ENCODE measurements at regions not wholly inside any gene's neighbourhood (a gene's known extent, or its start where the extent isn't known, plus 50 kb on each side); places are given as distances from the start of the nearest gene placed in this dataset.

DNA sequence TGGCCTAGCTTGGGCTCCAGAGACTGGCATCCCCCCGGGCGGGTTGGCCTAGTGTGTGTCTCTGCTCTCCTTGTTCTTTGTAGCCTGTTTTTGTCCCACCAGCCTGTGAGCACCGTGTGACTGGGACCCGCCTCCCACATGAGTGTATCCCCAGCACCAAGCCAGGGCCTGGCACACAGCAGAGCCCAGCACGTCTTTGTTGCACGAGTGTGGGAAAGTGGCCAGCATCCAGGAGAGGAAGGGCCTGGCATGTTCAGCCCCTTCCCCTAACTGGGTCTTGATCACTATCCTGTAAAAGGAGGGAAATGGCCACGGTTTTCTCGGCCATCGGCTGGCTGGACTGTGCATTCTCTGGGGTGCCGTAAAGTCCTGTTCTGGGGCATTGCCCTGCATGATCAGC, 290.1 kb downstream of the BMP7 start:
- H3K27ac ChIP-seq = no peak overlapping the region
- H3K36me3 ChIP-seq = no peaks in the 10 kb centered on the region
- no peaks in the 10 kb centered on the region for H3K4me1 ChIP-seq
- no peak for TF ChIP-seq CTCF (IDR thresholded peaks at IDR 0.05)
- no peak overlapping the region for H3K4me3 ChIP-seq
- H3K9me3 ChIP-seq = no peaks in the 10 kb centered on the region
- DNase-seq (ENCODE audit: low spot score) = no peak
- H3K27me3 ChIP-seq = no peaks in the 10 kb centered on the region

DNA sequence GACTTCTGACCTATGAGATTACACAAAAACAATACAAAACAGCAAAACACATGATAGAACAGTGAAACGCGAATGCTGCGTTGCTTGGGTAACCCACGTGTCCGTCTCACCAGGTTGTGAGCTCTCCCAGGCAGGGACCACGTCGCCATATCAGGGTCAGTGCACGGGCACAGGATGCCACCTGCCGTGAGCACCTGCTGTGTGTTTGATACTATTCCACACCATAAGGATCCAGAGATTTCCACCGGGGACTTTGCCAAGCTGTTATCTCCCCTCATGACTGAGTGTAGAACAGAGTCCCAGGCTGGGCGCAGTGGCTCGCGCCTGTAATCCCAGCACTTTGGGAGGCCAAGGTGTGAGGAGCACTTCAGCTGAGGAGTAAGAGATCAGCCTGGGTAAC, 288.0 kb downstream of the BMP7 start:
- Histone ChIP-seq H3K27me3 (no peaks in the 10 kb centered on the region), H3K4me3 (no peak overlapping the region), H3K27ac (no peak overlapping the region), H3K36me3 (no peaks in the 10 kb centered on the region), H3K4me1 (no peaks in the 10 kb centered on the region), H3K9me3 (peaks cover 0 to 2% of the 10 kb centered on the region in 2 donors)
- DNase-seq (ENCODE audit: low spot score) = no peak
- TF ChIP-seq CTCF (IDR thresholded peaks at IDR 0.05) = no peak

DNA sequence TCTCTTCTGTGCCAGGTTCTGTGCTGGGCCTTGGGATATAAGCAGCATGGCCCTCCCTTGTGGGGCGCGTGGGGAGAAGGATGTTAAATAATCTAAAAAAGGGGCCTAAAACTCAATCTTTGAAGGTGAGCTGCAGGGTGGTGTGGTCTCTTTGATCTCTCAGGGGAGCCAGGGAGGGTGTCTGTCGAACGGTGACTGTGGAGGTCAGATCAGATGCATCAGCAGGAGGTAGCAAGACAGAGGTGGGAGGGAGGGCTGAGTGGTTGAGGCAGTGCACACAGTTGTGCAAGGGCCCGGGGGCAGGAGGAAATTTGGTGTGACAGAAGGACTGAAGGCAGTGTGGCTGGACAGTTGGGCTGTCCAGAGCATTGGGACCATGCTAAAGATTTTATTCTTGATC, 287.3 kb downstream of the BMP7 start:
- TF ChIP-seq CTCF (IDR thresholded peaks at IDR 0.05) = no peak
- no peaks in the 10 kb centered on the region for H3K27me3 ChIP-seq

DNA sequence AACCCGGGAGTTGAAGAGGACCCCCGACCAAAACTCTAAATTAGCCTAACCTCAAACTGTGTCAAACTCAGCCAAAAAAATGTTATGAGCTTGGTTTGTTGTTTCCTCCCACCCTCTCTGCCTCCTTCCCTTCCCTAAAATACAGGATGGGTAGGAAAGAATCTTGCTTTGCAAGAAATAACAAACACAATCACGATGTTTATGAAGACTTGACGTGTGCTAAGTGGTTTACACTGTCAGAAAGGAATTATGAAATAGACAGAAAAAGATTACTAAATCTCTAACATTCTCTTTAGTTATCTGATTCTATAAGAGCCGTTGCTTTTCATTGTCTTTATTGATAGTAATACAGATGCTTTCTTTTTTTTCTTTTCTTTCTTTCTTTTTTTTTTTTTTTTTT, 285.1 kb downstream of the BMP7 start:
- TF ChIP-seq CTCF (IDR thresholded peaks at IDR 0.05) = no peak
- H3K36me3 ChIP-seq = no peaks in the 10 kb centered on the region
- DNase-seq (ENCODE audit: low spot score) = no peak
- peaks cover 0 to 31% of the 10 kb centered on the region in 2 donors for H3K9me3 ChIP-seq
- H3K4me3 ChIP-seq = no peak overlapping the region
- no peaks in the 10 kb centered on the region for H3K4me1 ChIP-seq
- no peak overlapping the region for H3K27ac ChIP-seq
- H3K27me3 ChIP-seq = no peaks in the 10 kb centered on the region

More for the DNA sequence above, 287.3 kb downstream of the BMP7 start:
- Histone ChIP-seq H3K9me3 (peaks cover 0 to 9% of the 10 kb centered on the region in 2 donors), H3K4me3 (no peak overlapping the region), H3K4me1 (no peaks in the 10 kb centered on the region), H3K27ac (no peak overlapping the region), H3K36me3 (no peaks in the 10 kb centered on the region)
- DNase-seq (ENCODE audit: low spot score) = no peak

DNA sequence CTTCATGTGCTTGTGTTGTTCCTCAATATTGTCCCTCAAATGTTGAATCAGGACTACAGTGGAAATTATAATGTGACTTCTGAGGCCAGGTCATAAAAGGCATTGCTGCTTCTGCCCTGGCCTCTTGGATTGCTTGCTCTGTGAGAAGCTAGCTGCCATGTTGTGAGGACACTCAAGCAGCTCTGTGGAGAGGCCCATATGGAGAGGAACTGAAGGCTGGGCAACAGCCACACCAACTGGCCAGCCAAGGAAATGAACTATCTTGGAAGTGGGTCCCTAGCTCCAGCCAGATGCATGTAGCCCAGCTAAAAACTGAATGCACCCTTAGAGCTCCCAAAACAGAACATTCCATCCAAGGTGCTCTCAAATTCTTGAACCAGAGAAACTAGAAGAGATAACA, 282.6 kb downstream of the BMP7 start:
- DNase-seq (ENCODE audit: low spot score) = no peak
- Histone ChIP-seq H3K27me3 (no peaks in the 10 kb centered on the region), H3K27ac (no peak overlapping the region), H3K4me3 (no peak overlapping the region), H3K9me3 (peaks cover 0 to 42% of the 10 kb centered on the region in 2 donors), H3K36me3 (no peaks in the 10 kb centered on the region), H3K4me1 (no peaks in the 10 kb centered on the region)
- TF ChIP-seq CTCF (IDR thresholded peaks at IDR 0.05) = no peak

DNA sequence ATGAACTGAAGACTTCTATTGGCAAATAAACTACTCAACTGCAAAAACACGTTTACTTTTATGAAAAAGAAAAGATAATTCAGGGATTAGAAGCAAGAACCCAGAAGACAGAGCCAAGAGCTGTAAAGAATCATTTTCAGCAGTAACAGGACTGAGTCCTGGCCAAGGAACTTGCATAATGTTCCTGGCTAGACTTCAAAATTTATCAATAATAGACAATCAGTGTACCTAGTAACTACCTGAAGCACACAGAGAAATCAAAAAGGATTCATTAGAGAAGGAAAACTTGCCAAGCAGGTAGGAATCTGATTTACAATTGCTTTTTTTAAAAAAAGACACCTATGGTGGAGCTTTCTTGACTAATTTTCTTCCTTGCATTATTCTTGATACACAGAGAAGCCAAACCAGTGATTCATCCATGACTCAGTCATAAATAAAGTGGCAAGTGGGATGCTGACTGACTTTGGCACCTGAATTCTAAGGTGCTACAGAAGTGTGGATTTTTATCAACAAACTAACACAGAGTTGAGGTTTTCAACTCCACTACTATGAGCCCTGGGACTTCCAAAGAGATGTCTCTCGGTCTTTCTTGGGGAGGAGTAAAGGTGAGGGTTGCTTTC, 281.3 kb downstream of the BMP7 start:
- no peaks in the 10 kb centered on the region for H3K36me3 ChIP-seq
- H3K27ac ChIP-seq = no peak overlapping the region
- H3K27me3 ChIP-seq = no peaks in the 10 kb centered on the region

More for the DNA sequence above, 281.3 kb downstream of the BMP7 start:
- Histone ChIP-seq H3K4me1 (no peaks in the 10 kb centered on the region), H3K9me3 (peaks cover 0 to 42% of the 10 kb centered on the region in 2 donors), H3K4me3 (no peak overlapping the region)
- no peak for DNase-seq (ENCODE audit: low spot score)
- no peak for TF ChIP-seq CTCF (IDR thresholded peaks at IDR 0.05)
